Astrocyte of the spinal cord (primary cell): ENCODE measurements at regions not wholly inside any gene's neighbourhood (a gene's known extent, or its start where the extent isn't known, plus 50 kb on each side); places are given as distances from the start of the nearest gene placed in this dataset.
"Not testable (repeated sequence)": the region's sequence is repeated elsewhere in the genome, so short reads cannot be mapped to it uniquely, and the experiment has no call there.

Experiments
- DNase-seq: peaks from one replicate; pipeline ENCODE4 v3.0.0; 2011; ENCODE audit warnings: low read depth, low spot score
- H3K4me3 ChIP-seq: 2 replicates; pipeline ENCODE4 v1.5.1; 2011; ENCODE audit warnings: low read depth, mild to moderate bottlenecking, low read length, moderate library complexity
- CTCF ChIP-seq: IDR thresholded peaks from 2 replicates; pipeline ENCODE4 v1.5.1; 2012; ENCODE audit warnings: low read depth, mild to moderate bottlenecking, low read length, inconsistent platforms
- in situ Hi-C: cut with HindIII; loops from 2 replicates; pipeline ENCODE4 v1.10.0; 2017; ENCODE audit warnings: low sequenced_read_pairs

- H3K4me3 ChIP-seq = no peak overlapping the region
- DNase-seq = no peak
- in situ Hi-C loops = no loop called here
- TF ChIP-seq CTCF = no peak
Measured at GRCh38 chr4:111955001-111955400, 190.3 kb upstream of the FAM241A start.

GRCh38 chr4:111957116-111957515 is 188.1 kb upstream of the FAM241A start:
- H3K4me3 ChIP-seq = no peak overlapping the region
- no peak for DNase-seq
- in situ Hi-C loops = no loop called here
- TF ChIP-seq CTCF = no peak

GRCh38 chr4:111957997-111958396 is 187.3 kb upstream of the FAM241A start:
- in situ Hi-C loops = no loop called here

GRCh38 chr4:111959222-111959621 is 186.0 kb upstream of the FAM241A start:
- peak; percentile 26 for DNase-seq
- no peak overlapping the region for H3K4me3 ChIP-seq
- in situ Hi-C loops = no loop called here
- TF ChIP-seq CTCF = no peak

More at GRCh38 chr4:111957997-111958396, 187.3 kb upstream of the FAM241A start:
- H3K4me3 ChIP-seq = no peak overlapping the region
- TF ChIP-seq CTCF = no peak
- no peak for DNase-seq

- TF ChIP-seq CTCF = no peak
- peak; percentile 19 for DNase-seq
- no peak overlapping the region for H3K4me3 ChIP-seq
- in situ Hi-C loops = no loop called here
Measured at GRCh38 chr4:111960241-111960667, 185.0 kb upstream of the FAM241A start.

GRCh38 chr4:111961026-111961425 is 184.2 kb upstream of the FAM241A start:
- in situ Hi-C loops, DNase-seq, H3K4me3 ChIP-seq: not testable (repeated sequence)

- TF ChIP-seq CTCF = no peak
- in situ Hi-C loops = no loop called here
- DNase-seq = no peak
- H3K4me3 ChIP-seq = no peak overlapping the region
Measured at GRCh38 chr4:111961809-111962208, 183.4 kb upstream of the FAM241A start.
